NCI-H2029 treated with DMSO at 0.1 percent for 48 hours (cell line): ENCODE measurements at regions not wholly inside any gene's neighbourhood (a gene's known extent, or its start where the extent isn't known, plus 50 kb on each side); places are given as distances from the start of the nearest gene placed in this dataset.
A peak's percentile ranks its signal among the peaks of the same experiment; 100 is the strongest.
"Not testable (repeated sequence)": the region's sequence is repeated elsewhere in the genome, so short reads cannot be mapped to it uniquely, and the experiment has no call there.

Source experiments
- DNase-seq: peaks from one replicate; lab custom pipeline; 2025; lab: John Stamatoyannopoulos, UW

DNA sequence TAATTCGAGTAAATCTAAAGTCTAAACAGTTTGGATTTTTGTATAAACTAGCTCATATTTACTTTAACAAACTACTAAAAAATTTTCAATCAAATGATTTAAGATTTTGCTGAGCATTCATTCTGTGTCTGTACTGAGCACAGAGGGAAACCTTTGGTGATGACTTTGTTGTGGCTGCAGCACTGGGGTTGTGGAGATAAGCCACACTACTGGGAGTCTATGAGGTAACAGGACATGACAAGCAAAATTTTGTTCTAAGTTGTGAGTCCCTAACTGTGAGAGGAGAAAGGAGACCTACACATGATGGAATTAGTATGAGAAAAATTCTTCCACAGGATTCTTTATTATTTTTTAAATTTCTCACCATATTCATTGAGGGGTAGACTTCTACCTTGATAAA is 933.7 kb upstream of the LRATD1 start:
- no peak for DNase-seq

DNA sequence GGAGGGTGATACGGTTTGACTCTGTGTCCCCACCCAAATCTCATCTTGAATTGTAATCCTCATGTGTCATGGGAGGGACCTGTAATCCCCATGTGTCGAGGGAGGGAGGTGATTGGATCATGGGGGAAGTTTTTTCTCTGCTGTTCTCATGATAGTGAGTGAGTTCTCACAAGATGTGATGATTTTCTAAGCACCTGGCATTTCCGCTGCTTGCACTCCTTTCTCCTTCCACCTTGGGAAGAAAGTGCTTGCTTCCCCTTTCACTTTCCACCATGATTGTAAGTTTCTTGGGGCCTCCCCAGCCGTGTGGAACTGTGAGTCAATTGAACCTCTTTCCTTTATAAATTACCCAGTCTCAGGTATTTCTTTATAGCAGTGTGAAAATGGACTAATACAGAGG is 932.6 kb upstream of the LRATD1 start:
- DNase-seq: not testable (repeated sequence)

- no peak for DNase-seq
Observed at GRCh38 chr2:13711154-13711553, 921.4 kb upstream of the LRATD1 start.

DNA sequence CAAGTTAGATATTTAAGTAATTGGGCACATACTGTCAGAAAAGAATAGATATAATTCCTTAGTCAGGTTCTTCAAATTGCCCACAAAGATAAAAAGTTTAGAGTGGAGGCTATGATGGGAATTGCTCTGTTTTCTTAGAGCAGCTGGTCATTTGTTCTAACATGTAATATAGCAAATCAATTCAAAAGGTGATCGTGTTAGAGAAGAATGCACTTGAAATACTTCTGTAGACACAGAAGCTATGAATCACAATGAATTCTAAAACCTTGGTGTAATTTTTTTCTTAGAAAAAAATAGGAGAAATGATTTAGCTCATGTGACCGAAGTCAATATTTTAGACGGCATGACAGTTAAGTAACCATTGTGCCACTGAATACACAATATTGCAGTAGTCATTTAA is 918.1 kb upstream of the LRATD1 start:
- DNase-seq: no peak

- DNase-seq: no peak
Observed at GRCh38 chr2:13725945-13726344, 906.6 kb upstream of the LRATD1 start.

DNA sequence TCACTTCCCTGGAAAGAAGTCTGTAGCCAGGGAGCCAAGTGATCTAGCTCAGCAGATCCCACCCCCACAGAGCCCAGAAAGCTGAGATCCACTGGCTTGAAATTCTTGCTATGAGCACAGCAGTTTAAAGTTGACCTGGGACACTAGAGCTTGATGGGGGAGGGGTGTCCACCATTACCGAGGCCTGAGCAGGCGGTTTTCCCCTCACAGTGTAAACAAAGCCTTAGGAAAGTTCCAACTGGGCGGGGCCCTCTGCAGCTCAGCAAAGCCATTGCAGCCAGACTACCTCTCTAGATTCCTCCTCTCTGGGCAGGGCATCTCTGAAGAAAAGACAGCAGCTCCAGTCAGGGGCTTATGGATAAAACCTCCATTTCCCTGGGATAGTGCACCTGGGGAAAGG is 887.2 kb upstream of the LRATD1 start:
- DNase-seq: no peak

GRCh38 chr2:13751955-13752354 is 880.6 kb upstream of the LRATD1 start:
- DNase-seq: no peak

GRCh38 chr2:13758412-13758811 is 874.1 kb upstream of the LRATD1 start:
- DNase-seq: no peak

GRCh38 chr2:13768274-13768673 is 864.2 kb upstream of the LRATD1 start:
- no peak for DNase-seq

DNA sequence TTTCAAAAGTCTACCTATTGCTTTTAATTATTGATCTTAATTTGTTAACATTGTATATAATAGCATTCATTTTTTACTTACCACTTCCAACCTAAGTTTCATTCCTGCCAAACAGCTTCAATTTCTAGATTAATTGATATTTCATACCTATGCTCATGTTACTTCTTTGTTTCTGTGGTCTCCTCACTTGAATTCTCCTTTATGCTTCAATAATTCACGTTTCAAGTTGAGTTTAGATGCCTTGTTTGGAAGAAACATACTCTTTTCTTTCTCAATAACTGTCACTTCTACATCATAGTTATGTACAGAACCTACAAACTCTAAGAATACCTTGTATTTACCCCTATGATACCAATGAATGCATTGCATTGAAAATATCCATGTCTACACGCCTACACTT is 862.2 kb upstream of the LRATD1 start:
- DNase-seq: no peak

DNA sequence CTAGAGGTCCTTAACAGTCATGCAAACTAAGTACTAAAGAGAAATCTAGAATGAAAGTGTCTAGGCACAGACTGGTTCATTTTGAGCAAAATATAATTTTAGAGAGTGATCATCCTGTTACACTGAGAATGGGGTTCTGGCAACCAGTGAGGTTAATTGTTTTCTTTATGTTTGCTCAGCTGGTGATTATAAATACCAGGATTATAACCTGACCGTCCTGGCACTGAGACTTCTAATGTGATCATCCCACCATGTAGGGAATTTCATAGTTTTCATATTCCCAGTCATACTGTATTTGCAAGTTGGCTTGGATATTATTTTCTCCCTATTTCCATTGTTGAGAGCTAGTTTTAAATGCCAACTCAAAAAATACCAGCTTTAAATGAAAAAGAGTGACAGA is 852.5 kb upstream of the LRATD1 start:
- DNase-seq: peak; percentile 45

- DNase-seq: no peak
Observed at GRCh38 chr2:13791019-13791547, 841.4 kb upstream of the LRATD1 start.

DNA sequence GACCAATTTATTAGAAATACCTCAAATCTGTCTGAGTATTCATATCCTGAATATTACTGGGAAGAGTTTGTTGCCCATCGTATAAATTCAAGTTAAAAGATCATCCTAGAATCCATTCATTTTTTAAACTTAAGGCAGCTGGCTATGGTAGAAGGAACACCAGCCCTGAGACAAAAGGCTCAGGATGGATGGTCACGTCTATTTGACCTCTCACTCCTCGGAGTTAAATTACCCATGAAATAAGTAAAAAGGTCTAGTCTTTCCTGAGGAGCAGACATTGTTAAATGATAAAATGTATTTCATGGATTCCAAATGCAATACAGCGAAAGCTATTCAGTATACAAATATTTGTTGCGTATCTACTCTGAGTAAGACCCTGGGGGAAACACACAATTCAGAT is 826.0 kb upstream of the LRATD1 start:
- DNase-seq: no peak

- DNase-seq: no peak
Observed at GRCh38 chr2:13813236-13813635, 819.3 kb upstream of the LRATD1 start.

DNA sequence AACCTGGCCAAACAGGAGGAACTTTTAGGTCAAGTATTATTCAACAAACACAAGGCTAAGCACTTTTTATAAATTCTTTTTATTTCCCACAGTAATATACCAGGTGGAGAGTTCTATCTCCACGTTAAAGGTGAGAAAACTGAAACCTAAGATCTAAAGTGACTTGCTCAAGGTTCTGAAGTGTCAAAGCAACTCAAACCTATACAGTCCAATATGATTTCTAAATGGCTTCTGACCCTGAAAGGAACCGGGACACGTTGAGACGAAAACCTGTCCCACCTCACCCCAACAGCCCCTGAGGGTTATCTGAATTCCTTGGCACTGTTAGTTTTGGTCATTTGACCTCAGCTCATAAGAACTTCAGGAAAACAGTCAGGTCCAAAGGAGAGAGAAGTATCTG is 814.5 kb upstream of the LRATD1 start:
- DNase-seq: no peak

DNA sequence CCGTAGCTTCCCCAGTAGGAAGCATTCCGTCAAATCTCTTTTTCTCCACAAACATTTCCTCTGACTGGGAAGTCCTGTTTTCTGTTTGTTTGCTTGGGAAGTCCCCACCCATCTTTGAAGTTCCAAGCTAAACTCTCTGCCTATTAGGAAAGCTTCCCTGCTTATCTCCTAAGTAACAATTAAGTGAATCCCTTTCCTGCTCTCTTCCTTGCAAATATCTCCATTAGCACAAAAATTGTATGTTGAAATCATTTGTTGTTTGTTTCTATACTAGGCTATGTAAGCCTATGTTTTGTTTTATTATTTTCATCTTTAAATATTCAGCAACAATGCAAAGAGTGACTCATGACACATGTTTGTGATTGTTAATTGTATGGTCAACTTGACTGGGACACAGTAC is 812.6 kb upstream of the LRATD1 start:
- DNase-seq: no peak

GRCh38 chr2:13821255-13821880 is 811.1 kb upstream of the LRATD1 start:
- no peak for DNase-seq

DNA sequence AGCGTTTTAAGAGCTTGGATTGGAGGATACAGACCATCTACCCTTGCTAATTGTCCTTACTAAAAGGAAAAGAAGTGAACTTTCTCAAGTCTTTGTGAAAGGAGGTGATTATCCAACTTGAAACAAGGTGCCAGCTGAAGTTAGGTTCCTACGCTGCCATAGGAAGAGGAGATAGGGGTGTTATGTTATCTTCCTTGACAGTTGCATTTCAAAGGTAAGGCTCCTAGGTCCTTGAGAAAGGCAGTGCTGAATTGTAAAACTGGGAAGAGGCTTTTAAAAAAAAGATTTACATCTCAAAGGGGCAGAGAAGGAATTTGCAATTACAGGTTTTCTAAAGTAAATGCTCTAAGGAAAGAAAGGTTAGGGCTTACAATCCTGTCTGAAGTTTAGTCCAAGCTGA is 810.2 kb upstream of the LRATD1 start:
- no peak for DNase-seq

GRCh38 chr2:13826314-13826853 is 806.1 kb upstream of the LRATD1 start:
- DNase-seq: no peak

GRCh38 chr2:13858626-13859025 is 773.9 kb upstream of the LRATD1 start:
- no peak for DNase-seq

- not testable (repeated sequence) for DNase-seq
Observed at GRCh38 chr2:13868275-13868674, 764.2 kb upstream of the LRATD1 start.

DNA sequence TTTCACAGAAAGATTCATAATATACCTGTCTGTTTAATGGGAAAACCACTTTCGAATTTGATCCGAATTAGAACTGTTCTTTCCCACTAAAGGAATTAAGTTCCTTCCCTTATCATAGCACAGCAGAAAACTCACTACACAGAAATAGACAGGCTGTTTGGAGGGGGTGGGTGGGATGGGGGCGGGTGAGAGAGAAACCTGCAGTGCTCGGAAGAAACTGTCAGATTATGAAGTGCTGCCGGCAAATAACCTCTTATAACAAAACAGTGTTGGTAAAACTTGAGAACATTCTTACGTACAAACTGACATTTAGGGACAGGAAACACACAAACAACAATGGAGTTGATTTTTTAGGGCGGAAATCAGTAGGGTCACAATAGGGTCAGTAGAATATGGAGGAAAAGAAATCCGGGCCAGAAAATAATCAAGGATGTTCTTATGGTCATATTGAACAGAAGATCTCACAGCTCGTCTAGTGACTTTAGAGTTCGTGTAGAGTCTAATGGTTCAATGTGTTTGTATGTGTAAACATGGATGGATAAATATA is 756.0 kb upstream of the LRATD1 start:
- no peak for DNase-seq

- DNase-seq: no peak
Observed at GRCh38 chr2:13877571-13877970, 754.9 kb upstream of the LRATD1 start.
